Ovary (tissue), 7 donors: ENCODE measurements at regions not wholly inside any gene's neighbourhood (a gene's known extent, or its start where the extent isn't known, plus 50 kb on each side); places are given as distances from the start of the nearest gene placed in this dataset.

Experiments used
- DNase-seq, 5 donors: peaks; one replicate each; pipeline ENCODE4 v3.0.0-alpha.2; 2019 to 2020
- H3K27ac ChIP-seq, 2 donors: fragments of 200-600 bp; one replicate each; pipeline versions ENCODE4 v1.5.1 to v1.8.0; 2019 to 2022
- H3K27me3 ChIP-seq: fragments of 200-600 bp; one replicate; pipeline ENCODE4 v1.8.0; 2022
- H3K36me3 ChIP-seq: fragments of 200-600 bp; sonication (generic); one replicate; pipeline ENCODE4 v1.5.1; 2019
- H3K4me1 ChIP-seq: one replicate; pipeline ENCODE4 v1.8.1; 2013; ENCODE audit warnings: mild to moderate bottlenecking, moderate library complexity; ENCODE audit not compliant: insufficient read depth
- H3K4me3 ChIP-seq: fragments of 200-600 bp; sonication (generic); one replicate; pipeline ENCODE4 v1.5.1; 2017
- H3K9me3 ChIP-seq, 2 donors: fragments of 200-600 bp in 1 of 2; sonication (generic) in 1 of 2; one replicate each; pipeline versions ENCODE4 v1.5.1 to v1.8.1; 2013 to 2019; ENCODE audit warnings: mild to moderate bottlenecking in 1 of 2, moderate library complexity in 1 of 2
- CTCF ChIP-seq, 3 donors: fragments of 450-650 bp in 2 of 3; fragments of 200-600 bp in 1 of 3; IDR thresholded peaks; one replicate each; pipeline versions ENCODE4 v1.5.1 to v1.8.0; 2016 to 2022; ENCODE audit warnings: antibody characterized with exemption in 3 of 3, mild to moderate bottlenecking in 1 of 3
- EP300 ChIP-seq: sonication (generic); formaldehyde crosslinking; IDR thresholded peaks from one replicate; pipeline ENCODE4 v1.6.1; 2017; ENCODE audit warnings: antibody characterized with exemption
- POLR2A ChIP-seq: fragments of 450-650 bp; IDR thresholded peaks from one replicate; pipeline ENCODE4 v1.6.1; 2017; ENCODE audit warnings: antibody characterized with exemption, mild to moderate bottlenecking, moderate library complexity
- WGBS, 3 donors: extraction: QIAGEN DNeasy Blood & Tissue Kit in 1 of 3; methylation state at CpG; one replicate each; pipeline versions ENCODE4 v1.1.5 to v1.1.7; 2013 to 2017; 5-methylcytosine and 5-hydroxymethylcytosine counted together
- intact Hi-C, 4 donors: fragments of 100-400 bp; cut with DNase I; formaldehyde crosslinking; loops; one replicate each; pipeline versions ENCODE4 v1.11.0 to v1.15.1; 2022 to 2023
- donor health status: DM: no; HTN: no; CAD: no; lungs with moderate emphysema.
- donor health status: DM: no; HTN: no; CAD: no.
- donor health status: Bipolar disorder and iron deficiency.
- donor health status: DM: no; HTN: no; CAD: no.
- donor health status: DM: yes; HTN: yes; CAD: no.

GRCh38 chr15:62262305-62262941 is 97.3 kb upstream of the C2CD4B start:
- H3K4me3 ChIP-seq = no peak overlapping the region
- no peak overlapping the region for H3K27ac ChIP-seq
- H3K36me3 ChIP-seq = no peaks in the 10 kb centered on the region
- 84 to 91% (median 89%) methylated on average over 7 of the region's 7 CpGs for WGBS, 3 donors
- TF ChIP-seq POLR2A = no peak
- H3K9me3 ChIP-seq = peaks cover 0 to 5% of the 10 kb centered on the region in 2 donors
- intact Hi-C loops = no loop called here
- no peaks in the 10 kb centered on the region for H3K27me3 ChIP-seq
- DNase-seq = no peak
- H3K4me1 ChIP-seq = no peaks in the 10 kb centered on the region

- intact Hi-C loops = no loop called here
- no peaks in the 10 kb centered on the region for H3K4me1 ChIP-seq
- H3K27ac ChIP-seq = no peak overlapping the region
- DNase-seq = no peak
- H3K4me3 ChIP-seq = no peak overlapping the region
- no peaks in the 10 kb centered on the region for H3K36me3 ChIP-seq
- TF ChIP-seq EP300 = no peak
- no peak for TF ChIP-seq CTCF (IDR thresholded peaks at IDR 0.05)
- no peak for TF ChIP-seq POLR2A
- H3K9me3 ChIP-seq = peaks cover 0 to 7% of the 10 kb centered on the region in 2 donors
- no peaks in the 10 kb centered on the region for H3K27me3 ChIP-seq
Measured at GRCh38 chr15:62264196-62264595, 99.1 kb upstream of the C2CD4B start.

- DNase-seq = no peak
- TF ChIP-seq CTCF (IDR thresholded peaks at IDR 0.05) = no peak
- no peak for TF ChIP-seq POLR2A
- TF ChIP-seq EP300 = no peak
- Histone ChIP-seq H3K36me3 (no peaks in the 10 kb centered on the region), H3K27ac (no peak overlapping the region), H3K4me3 (no peak overlapping the region), H3K27me3 (no peaks in the 10 kb centered on the region), H3K9me3 (peaks cover 0 to 18% of the 10 kb centered on the region in 2 donors), H3K4me1 (no peaks in the 10 kb centered on the region)
- WGBS, 3 donors = 88 to 94% (median 90%) methylated on average over 5 of the region's 5 CpGs
- intact Hi-C loops = no loop called here
Measured at GRCh38 chr15:62269504-62269903, 104.4 kb upstream of the C2CD4B start.

- 81 to 88% (median 84%) methylated on average over 10 of the region's 10 CpGs for WGBS, 3 donors
- Histone ChIP-seq H3K9me3 (peaks cover 0 to 18% of the 10 kb centered on the region in 2 donors), H3K27ac (no peak overlapping the region), H3K27me3 (no peaks in the 10 kb centered on the region), H3K36me3 (no peaks in the 10 kb centered on the region), H3K4me1 (no peaks in the 10 kb centered on the region), H3K4me3 (no peak overlapping the region)
- DNase-seq = no peak
- TF ChIP-seq EP300 (no peak), CTCF (IDR thresholded peaks at IDR 0.05) (no peak), POLR2A (no peak)
- intact Hi-C loops = no loop called here
Measured at GRCh38 chr15:62270216-62270921, 105.3 kb upstream of the C2CD4B start.

GRCh38 chr15:62272290-62272689 is 107.2 kb upstream of the C2CD4B start:
- WGBS, 3 donors = 92 to 97% (median 92%) methylated on average over 1 of the region's 1 CpG
- no peak overlapping the region for H3K4me3 ChIP-seq
- H3K27me3 ChIP-seq = no peaks in the 10 kb centered on the region
- H3K36me3 ChIP-seq = no peaks in the 10 kb centered on the region
- H3K9me3 ChIP-seq = peaks cover 0 to 18% of the 10 kb centered on the region in 2 donors
- no peak for TF ChIP-seq EP300
- no peak for TF ChIP-seq POLR2A
- TF ChIP-seq CTCF (IDR thresholded peaks at IDR 0.05) = no peak
- no peak for DNase-seq
- intact Hi-C loops = no loop called here
- no peak overlapping the region for H3K27ac ChIP-seq
- H3K4me1 ChIP-seq = no peaks in the 10 kb centered on the region
